Uterus (tissue), 2 donors: ENCODE measurements at regions not wholly inside any gene's neighbourhood (a gene's known extent, or its start where the extent isn't known, plus 50 kb on each side); places are given as distances from the start of the nearest gene placed in this dataset.

Source experiments
- CTCF ChIP-seq, 4 experiments: fragments of 200-600 bp in 2 of 4; fragments of 450-650 bp in 2 of 4; sonication (generic) in 2 of 4; IDR thresholded peaks; one replicate each; pipeline ENCODE4 v1.5.1; 2016 to 2019; ENCODE audit warnings: antibody characterized with exemption in 4 of 4, mild to moderate bottlenecking in 2 of 4, moderate library complexity in 1 of 4
- POLR2A ChIP-seq, 2 donors: fragments of 450-650 bp; IDR thresholded peaks; one replicate each; pipeline ENCODE4 v1.6.1; 2016; ENCODE audit warnings: antibody characterized with exemption in 2 of 2, mild to moderate bottlenecking in 1 of 2, moderate library complexity in 1 of 2

GRCh38 chr6:139713424-139713823 lies 339.0 kb upstream of the CITED2 start:
- no peak for TF ChIP-seq POLR2A (IDR thresholded peaks at IDR 0.05)
- no peak for TF ChIP-seq CTCF (IDR thresholded peaks at IDR 0.05)
